PC-3 (cell line): ENCODE measurements at regions not wholly inside any gene's neighbourhood (a gene's known extent, or its start where the extent isn't known, plus 50 kb on each side); places are given as distances from the start of the nearest gene placed in this dataset.

Experiments
- ATAC-seq: fragments of 200-7000 bp; cut with Tn5 transposase; 2 replicates; pipeline ENCODE4 v1.9.1; 2020; ENCODE audit warnings: mild to moderate bottlenecking, moderate library complexity
- BruUV-seq: library from RNA; stranded (reverse); fragments of 400-500 nt; replicated peaks from 2 replicates; lab custom pipeline; 2021; lab: Mats Ljungman, UMichigan
- CTCF ChIA-PET: fragments of 300-600 bp; sonication (Branson Sonifier 250); formaldehyde crosslinking; loops from one replicate; lab custom pipeline; 2022; ENCODE audit warnings: antibody characterized with exemption; lab: Charles Lee
- POLR2A ChIA-PET: fragments of 300-600 bp; sonication (Branson Sonifier 250); formaldehyde crosslinking; loops from one replicate; lab custom pipeline; 2022; ENCODE audit warnings: antibody characterized with exemption; ENCODE audit not compliant: unreplicated experiment; lab: Charles Lee
- DNase-seq: peaks from one replicate; pipeline ENCODE4 v3.0.0-alpha.2; 2015
- H2AFZ ChIP-seq: fragments of 300-600 bp; sonication (generic); 2 replicates; pipeline ENCODE4 v1.6.0; 2016; ENCODE audit warnings: antibody characterized with exemption, low read length
- H3F3A ChIP-seq: fragments of 300-600 bp; sonication (generic); one replicate; pipeline ENCODE4 v1.6.0; 2017; ENCODE audit warnings: antibody characterized with exemption, low read length, control low read depth, mild to moderate bottlenecking; ENCODE audit not compliant: unreplicated experiment
- H3K27ac ChIP-seq: fragments of 300-600 bp; sonication (generic); 2 replicates; pipeline ENCODE4 v1.5.1; 2016; ENCODE audit warnings: mild to moderate bottlenecking, low read length
- H3K27me3 ChIP-seq: fragments of 300-600 bp; sonication (generic); 2 replicates; pipeline ENCODE4 v1.6.1; 2016; ENCODE audit warnings: low read length, mixed read lengths
- H3K36me3 ChIP-seq: fragments of 300-600 bp; sonication (generic); 2 replicates; pipeline ENCODE4 v1.6.1; 2016; ENCODE audit warnings: low read depth, mixed run types, low read length, mixed read lengths
- H3K4me1 ChIP-seq: fragments of 300-600 bp; sonication (generic); 2 replicates; pipeline ENCODE4 v1.5.1; 2016; ENCODE audit warnings: low read length; ENCODE audit not compliant: insufficient read depth
- H3K4me2 ChIP-seq: fragments of 300-600 bp; sonication (generic); 2 replicates; pipeline ENCODE4 v1.6.0; 2016; ENCODE audit warnings: low read length
- H3K4me3 ChIP-seq: fragments of 300-600 bp; sonication (generic); 2 replicates; pipeline ENCODE4 v1.5.1; 2016; ENCODE audit warnings: mild to moderate bottlenecking, low read length, mixed read lengths
- H3K79me2 ChIP-seq: fragments of 300-600 bp; sonication (generic); 2 replicates; pipeline ENCODE4 v1.6.1; 2017; ENCODE audit warnings: low read length, mixed read lengths
- H3K9ac ChIP-seq: fragments of 300-600 bp; sonication (generic); 2 replicates; pipeline ENCODE4 v1.6.0; 2016; ENCODE audit warnings: mild to moderate bottlenecking, low read length
- H3K9me2 ChIP-seq: fragments of 300-600 bp; sonication (generic); replicated peaks from 2 replicates; pipeline ENCODE4 v1.6.1; 2016; ENCODE audit warnings: mixed run types, low read length, mixed read lengths
- H3K9me3 ChIP-seq: fragments of 300-600 bp; sonication (generic); 2 replicates; pipeline ENCODE4 v1.6.1; 2016; ENCODE audit warnings: low read length, mixed read lengths
- H4K20me1 ChIP-seq: fragments of 300-600 bp; sonication (generic); 2 replicates; pipeline ENCODE4 v1.6.1; 2016; ENCODE audit warnings: low read length, mixed read lengths
- CTCF ChIP-seq: fragments of 300-600 bp; sonication (generic); conservative IDR thresholded peaks from 2 replicates; pipeline ENCODE4 v1.5.1; 2017; ENCODE audit warnings: antibody characterized with exemption, low read depth, mild to moderate bottlenecking, low read length
- EZH2 ChIP-seq: fragments of 300-600 bp; sonication (generic); IDR thresholded peaks from one replicate; pipeline ENCODE4 v1.6.1; 2017; ENCODE audit warnings: antibody characterized with exemption, mild to moderate bottlenecking, low read length; ENCODE audit not compliant: unreplicated experiment
- EZH2phosphoT487 ChIP-seq: fragments of 300-600 bp; sonication (generic); IDR thresholded peaks from 2 replicates; pipeline ENCODE4 v1.6.1; 2018; ENCODE audit warnings: mild to moderate bottlenecking, antibody characterized with exemption, low read length, borderline replicate concordance
- intact Hi-C: fragments of 100-400 bp; cut with micrococcal nuclease; formaldehyde crosslinking; loops from 2 replicates; pipeline ENCODE4 v1.9.0; 2023

GRCh38 chr18:1998121-1998520, 573.2 kb downstream of the METTL4 start:
- no peaks in the 10 kb centered on the region for H3K4me1 ChIP-seq
- CTCF ChIA-PET = no interaction called here

GRCh38 chr18:1999387-1999786, 571.9 kb downstream of the METTL4 start:
- ATAC-seq = no peak
- Histone ChIP-seq H4K20me1 (no peaks in the 10 kb centered on the region), H3K9me3 (no peaks in the 10 kb centered on the region), H3K36me3 (no peaks in the 10 kb centered on the region), H2AFZ (no peak overlapping the region), H3K9ac (no peak overlapping the region), H3F3A (no peaks in the 10 kb centered on the region), H3K4me2 (no peak overlapping the region), H3K27me3 (peaks cover 62% of the 10 kb centered on the region), H3K4me3 (no peak overlapping the region), H3K27ac (no peak overlapping the region), H3K79me2 (no peaks in the 10 kb centered on the region), H3K4me1 (no peaks in the 10 kb centered on the region), H3K9me2 (no peaks in the 10 kb centered on the region)
- ChIA-PET CTCF (no interaction called here), POLR2A (no interaction called here)
- intact Hi-C loops = no loop called here
- no TSS peak for BruUV-seq
- DNase-seq = no peak
- TF ChIP-seq EZH2phosphoT487 = no peak
- no peak for TF ChIP-seq EZH2
- no peak for TF ChIP-seq CTCF

More at GRCh38 chr18:1998121-1998520, 573.2 kb downstream of the METTL4 start:
- no peaks in the 10 kb centered on the region for H3F3A ChIP-seq
- H3K36me3 ChIP-seq = no peaks in the 10 kb centered on the region
- peak; percentile 18 for DNase-seq
- H3K27ac ChIP-seq = no peak overlapping the region
- no peaks in the 10 kb centered on the region for H3K79me2 ChIP-seq
- H3K4me3 ChIP-seq = no peak overlapping the region
- no peaks in the 10 kb centered on the region for H4K20me1 ChIP-seq
- ATAC-seq = no peak
- no peak for TF ChIP-seq CTCF
- BruUV-seq = no TSS peak
- no peak overlapping the region for H3K9ac ChIP-seq
- peaks cover 68% of the 10 kb centered on the region for H3K27me3 ChIP-seq
- no peak overlapping the region for H2AFZ ChIP-seq
- POLR2A ChIA-PET = no interaction called here
- H3K4me2 ChIP-seq = no peak overlapping the region
- no peaks in the 10 kb centered on the region for H3K9me2 ChIP-seq
- intact Hi-C loops = no loop called here
- no peaks in the 10 kb centered on the region for H3K9me3 ChIP-seq

- intact Hi-C loops = no loop called here
- CTCF ChIA-PET = no interaction called here
- H3K9me2 ChIP-seq = no peaks in the 10 kb centered on the region
- H3F3A ChIP-seq = no peaks in the 10 kb centered on the region
- no peak overlapping the region for H3K4me2 ChIP-seq
- no peaks in the 10 kb centered on the region for H3K9me3 ChIP-seq
- POLR2A ChIA-PET = interaction anchor here (0.6 kb wide), 1 partner anchor 119 kb away, joined by 3 read pairs; no protein-coding TSS in a partner anchor
- peaks cover 41% of the 10 kb centered on the region for H3K27me3 ChIP-seq
- H3K27ac ChIP-seq = no peak overlapping the region
- ATAC-seq (no peak), DNase-seq (no peak)
- H3K79me2 ChIP-seq = no peaks in the 10 kb centered on the region
- H2AFZ ChIP-seq = no peak overlapping the region
- no peaks in the 10 kb centered on the region for H3K36me3 ChIP-seq
- TF ChIP-seq EZH2 = no peak
- TF ChIP-seq EZH2phosphoT487 = no peak
- no peak for TF ChIP-seq CTCF
- no peak overlapping the region for H3K4me3 ChIP-seq
- H3K9ac ChIP-seq = no peak overlapping the region
- no TSS peak for BruUV-seq
- no peaks in the 10 kb centered on the region for H3K4me1 ChIP-seq
- no peaks in the 10 kb centered on the region for H4K20me1 ChIP-seq
Measured at GRCh38 chr18:2002151-2002550, 569.2 kb downstream of the METTL4 start.
